K562 (cell line): ENCODE measurements at regions not wholly inside any gene's neighbourhood (a gene's known extent, or its start where the extent isn't known, plus 50 kb on each side); places are given as distances from the start of the nearest gene placed in this dataset.

Experiments used
- ATAC-seq: fragments of 200-7000 bp; cut with Tn5 transposase; 3 replicates; pipeline ENCODE4 v1.9.1; 2020; ENCODE audit warnings: moderate library complexity
- BruUV-seq: library from RNA; stranded (reverse); fragments of 400-500 nt; replicated peaks from 2 replicates; lab custom pipeline; 2021; lab: Mats Ljungman, UMichigan
- CTCF ChIA-PET: fragments of 300-600 bp; formaldehyde crosslinking; extraction: SDS; loops from one replicate; lab custom pipeline; 2021; ENCODE audit warnings: low intra/inter-chr PET ratio; lab: Yijun Ruan, JAX
- POLR2A ChIA-PET: fragments of 300-600, 350-650 bp; sonication (Branson Sonifier 250); formaldehyde crosslinking; extraction: SDS; loops from one replicate; lab custom pipeline; 2021; ENCODE audit warnings: antibody characterized with exemption, inconsistent platforms; lab: Yijun Ruan, JAX
- DNase-seq, 4 experiments: peaks; one replicate each; pipeline versions ENCODE4 v3.0.0 to v3.0.0-alpha.2; 2011 to 2018; ENCODE audit warnings: low spot score in 3 of 4, mixed read lengths in 3 of 4; ENCODE audit errors: extremely low read depth in 1 of 4
- FAIRE-seq: peaks from 2 replicates; lab custom pipeline; 2011; peaks lifted over from hg19 to GRCh38; lab: Jason Lieb, UNC
- H2AFZ ChIP-seq: 2 replicates; pipeline ENCODE4 v1.6.0; 2011; ENCODE audit warnings: low read depth, low read length, control low read depth, inconsistent platforms
- H3K27ac ChIP-seq: fragments of 200-600 bp; 3 replicates; pipeline ENCODE4 v1.8.0; 2011; ENCODE audit warnings: low read depth, mild to moderate bottlenecking, control low read depth, inconsistent platforms, low read length, moderate library complexity, mixed read lengths; ENCODE audit errors: extremely low read depth
- H3K27me3 ChIP-seq, 2 experiments: fragments of 300-600 bp in 1 of 2; 2 replicates in 1 of 2; 3 replicates in 1 of 2; pipeline versions ENCODE4 v1.6.0 to v1.8.0; 2011; ENCODE audit warnings: inconsistent platforms in 2 of 2, low read length in 2 of 2, mild to moderate bottlenecking in 1 of 2, mixed read lengths in 1 of 2, moderate library complexity in 1 of 2; ENCODE audit not compliant: control insufficient read depth in 2 of 2, insufficient read depth in 2 of 2
- H3K36me3 ChIP-seq: fragments of 300-600 bp; 3 replicates; pipeline ENCODE4 v1.8.0; 2011; ENCODE audit warnings: mild to moderate bottlenecking, low read length, inconsistent platforms; ENCODE audit not compliant: control insufficient read depth, insufficient read depth
- H3K4me1 ChIP-seq, 2 experiments: fragments of 200-600 bp in 1 of 2; replicated peaks in 1 of 2; 2 replicates in 1 of 2; 3 replicates in 1 of 2; pipeline versions ENCODE4 v1.5.1 to v1.8.0; 2011; ENCODE audit warnings: inconsistent platforms in 2 of 2, low read length in 2 of 2, mild to moderate bottlenecking in 1 of 2, mixed read lengths in 1 of 2, moderate library complexity in 1 of 2; ENCODE audit not compliant: control insufficient read depth in 2 of 2, insufficient read depth in 2 of 2
- H3K4me2 ChIP-seq: 2 replicates; pipeline ENCODE4 v1.6.1; 2011; ENCODE audit warnings: low read length, control low read depth, inconsistent platforms, mixed read lengths; ENCODE audit not compliant: insufficient read depth
- H3K4me3 ChIP-seq: fragments of 200-600 bp; sonication (generic), shearing (Covaris generic); 2 replicates; pipeline ENCODE4 v1.5.1; 2016; ENCODE audit warnings: control low read depth, inconsistent platforms
- H3K79me2 ChIP-seq: fragments of 200-600 bp; 3 replicates; pipeline ENCODE4 v1.8.0; 2011; ENCODE audit warnings: low read length, inconsistent platforms; ENCODE audit not compliant: control insufficient read depth, insufficient read depth
- H3K9ac ChIP-seq, 2 experiments: 2 replicates each; pipeline versions ENCODE4 v1.6.0 to v1.6.1; 2011; ENCODE audit warnings: low read depth in 2 of 2, low read length in 2 of 2, control low read depth in 1 of 2, inconsistent platforms in 1 of 2, mild to moderate bottlenecking in 1 of 2, mixed read lengths in 1 of 2; ENCODE audit not compliant: insufficient read depth in 1 of 2
- H3K9me1 ChIP-seq: one replicate; pipeline ENCODE4 v1.6.0; 2011; ENCODE audit warnings: inconsistent platforms, mild to moderate bottlenecking, low read length, moderate library complexity; ENCODE audit not compliant: control insufficient read depth, insufficient read depth
- H3K9me3 ChIP-seq: replicated peaks from 2 replicates; pipeline ENCODE4 v1.5.1; 2011; ENCODE audit warnings: low read depth, low read length, inconsistent platforms; ENCODE audit not compliant: control insufficient read depth, insufficient read depth
- H4K20me1 ChIP-seq: replicated peaks from 2 replicates; pipeline ENCODE4 v1.6.1; 2011; ENCODE audit warnings: low read length, inconsistent platforms, mixed read lengths; ENCODE audit not compliant: control insufficient read depth, insufficient read depth
- ESRRB ChIP-seq: fragments of 250-450 bp; sonication (Bioruptor Pico); IDR thresholded peaks from 2 replicates; pipeline ENCODE4 v1.5.0; 2020; ENCODE audit warnings: mild to moderate bottlenecking, moderate library complexity, borderline replicate concordance
- GTF3C2 ChIP-seq: IDR thresholded peaks from 3 replicates; pipeline ENCODE4 v1.6.1; 2011; ENCODE audit warnings: borderline replicate concordance, mild to moderate bottlenecking, moderate library complexity; ENCODE audit not compliant: insufficient read length; ENCODE audit errors: extremely low read depth
- HNRNPH1 ChIP-seq: fragments of 200-400 bp; formaldehyde crosslinking; optimal IDR thresholded peaks from 2 replicates; pipeline ENCODE3; 2017; ENCODE audit warnings: low read depth, mild to moderate bottlenecking, low read length, moderate library complexity
- RREB1 ChIP-seq: fragments of 250-450 bp; sonication (Bioruptor Pico); IDR thresholded peaks from 2 replicates; pipeline ENCODE4 v1.4.0; 2020
- ZBTB5 ChIP-seq: fragments of 450-650 bp; IDR thresholded peaks from 2 replicates; pipeline ENCODE4 v1.6.1; 2017; ENCODE audit warnings: antibody characterized with exemption
- ZNF174 ChIP-seq: fragments of 250-450 bp; sonication (Bioruptor Pico); IDR thresholded peaks from 2 replicates; pipeline ENCODE4 v1.4.0; 2020; ENCODE audit warnings: mild to moderate bottlenecking
- ZNF280A ChIP-seq: fragments of 450-650 bp; IDR thresholded peaks from 2 replicates; pipeline ENCODE4 v1.6.1; 2018; ENCODE audit warnings: mild to moderate bottlenecking, low read depth; ENCODE audit not compliant: partially characterized antibody
- ZNF551 ChIP-seq: fragments of 250-450 bp; sonication (Bioruptor Pico); IDR thresholded peaks from 2 replicates; pipeline ENCODE4 v1.5.0; 2021; ENCODE audit warnings: mild to moderate bottlenecking, moderate library complexity
- ZNF699 ChIP-seq: fragments of 250-450 bp; sonication (Bioruptor Pico); IDR thresholded peaks from 2 replicates; pipeline ENCODE4 v1.8.0; 2021; ENCODE audit warnings: mild to moderate bottlenecking, moderate library complexity; ENCODE audit not compliant: insufficient replicate concordance
- ZNF77 ChIP-seq: fragments of 250-450 bp; sonication (Bioruptor Pico); IDR thresholded peaks from 2 replicates; pipeline ENCODE4 v1.5.0; 2020
- WGBS: fragments of 100-300 bp; shearing (Covaris generic); methylation state at CpG from one replicate; pipeline ENCODE4 v1.1.6; 2016; ENCODE audit warnings: low coverage, mixed read lengths; ENCODE audit not compliant: insufficient coverage; ENCODE audit errors: missing lambda C conversion rate; 5-methylcytosine and 5-hydroxymethylcytosine counted together
- in situ Hi-C: fragments of 300-500 bp; cut with MboI; formaldehyde crosslinking; loops from 4 replicates; pipeline ENCODE4 v1.15.0; 2018; ENCODE audit warnings: inconsistent platforms, mixed read lengths
- intact Hi-C: fragments of 100-400 bp; cut with micrococcal nuclease; formaldehyde crosslinking; loops from 2 replicates; pipeline ENCODE4 v1.14.2; 2022

GRCh38 chr7:49093218-49093617 lies 168.9 kb downstream of the CDC14C start:
- FAIRE-seq (no peak), DNase-seq (no peak), ATAC-seq (no peak)
- Histone ChIP-seq H3K4me1 (no peaks in the 10 kb centered on the region), H3K9me3 (no peaks in the 10 kb centered on the region), H2AFZ (no peak overlapping the region), H3K9me1 (no peaks in the 10 kb centered on the region), H3K36me3 (no peaks in the 10 kb centered on the region), H3K27ac (no peak overlapping the region), H3K4me2 (no peak overlapping the region), H3K27me3 (no peaks in the 10 kb centered on the region), H3K79me2 (no peaks in the 10 kb centered on the region), H4K20me1 (no peaks in the 10 kb centered on the region), H3K9ac (no peak overlapping the region), H3K4me3 (no peak overlapping the region)
- no TSS peak for BruUV-seq
- POLR2A ChIA-PET: no interaction called here
- WGBS: 0% methylated on average over 1 of the region's 1 CpG
- in situ Hi-C loops (no loop called here), intact Hi-C loops (no loop called here)
- CTCF ChIA-PET: no interaction called here
- no peak for TF ChIP-seq ZNF174 (CRISPR knock-in tag)
- TF ChIP-seq ESRRB: no peak
- TF ChIP-seq ZNF77: no peak
- no peak for TF ChIP-seq RREB1
- TF ChIP-seq GTF3C2: no peak
- TF ChIP-seq HNRNPH1: no peak
- TF ChIP-seq ZNF280A: no peak
- TF ChIP-seq ZBTB5: no peak
- TF ChIP-seq ZNF551 (CRISPR knock-in tag): no peak
- no peak for TF ChIP-seq ZNF699 (CRISPR knock-in tag)
